Smooth muscle cell (in vitro differentiated cells): ENCODE measurements at regions not wholly inside any gene's neighbourhood (a gene's known extent, or its start where the extent isn't known, plus 50 kb on each side); places are given as distances from the start of the nearest gene placed in this dataset.

ENCODE experiments used
- DNase-seq: peaks from one replicate; lab custom pipeline; 2025; ENCODE audit not compliant: unreplicated experiment; lab: John Stamatoyannopoulos, UW
- H2AFZ ChIP-seq: fragments of 200-600 bp; sonication (generic); 2 replicates; pipeline ENCODE4 v1.6.0; 2016; ENCODE audit warnings: antibody characterized with exemption, low read depth, mild to moderate bottlenecking
- H3F3A ChIP-seq: fragments of 200-600 bp; sonication (generic); 2 replicates; pipeline ENCODE4 v1.6.0; 2017; ENCODE audit warnings: antibody characterized with exemption, low read depth
- H3K27ac ChIP-seq: fragments of 200-600 bp; sonication (generic); 2 replicates; pipeline ENCODE4 v1.5.1; 2016; ENCODE audit warnings: low read depth, mild to moderate bottlenecking
- H3K27me3 ChIP-seq: fragments of 200-600 bp; sonication (generic); 2 replicates; pipeline ENCODE4 v1.6.1; 2016; ENCODE audit warnings: low read depth, mild to moderate bottlenecking
- H3K36me3 ChIP-seq: fragments of 200-600 bp; sonication (generic); 2 replicates; pipeline ENCODE4 v1.5.1; 2016; ENCODE audit warnings: low read depth
- H3K4me1 ChIP-seq: fragments of 200-600 bp; sonication (generic); 2 replicates; pipeline ENCODE4 v1.5.1; 2016; ENCODE audit warnings: low read depth
- H3K4me2 ChIP-seq: fragments of 200-600 bp; sonication (generic); 2 replicates; pipeline ENCODE4 v1.6.0; 2016; ENCODE audit warnings: mild to moderate bottlenecking
- H3K4me3 ChIP-seq: fragments of 200-600 bp; sonication (generic); 2 replicates; pipeline ENCODE4 v1.5.1; 2016; ENCODE audit warnings: mild to moderate bottlenecking
- H3K79me2 ChIP-seq: fragments of 200-600 bp; sonication (generic); 2 replicates; pipeline ENCODE4 v1.6.0; 2016; ENCODE audit warnings: low read depth, mild to moderate bottlenecking
- H3K9ac ChIP-seq: fragments of 200-600 bp; sonication (generic); 2 replicates; pipeline ENCODE4 v1.6.0; 2016; ENCODE audit warnings: low read depth
- H3K9me3 ChIP-seq: fragments of 200-600 bp; sonication (generic); replicated peaks from 2 replicates; pipeline ENCODE4 v1.5.1; 2016; ENCODE audit warnings: low read depth
- H4K20me1 ChIP-seq: fragments of 200-600 bp; sonication (generic); 2 replicates; pipeline ENCODE4 v1.6.0; 2016; ENCODE audit warnings: low read depth
- WGBS: methylation state at CpG from one replicate; pipeline ENCODE4 v1.1.7; 2016; ENCODE audit warnings: low lambda C conversion rate; 5-methylcytosine and 5-hydroxymethylcytosine counted together
- TF ChIP-seq, protein P1 (sequence below): fragments of 200-600 bp; sonication (generic); IDR thresholded peaks from 2 replicates; pipeline ENCODE4 v1.5.1; 2017; ENCODE audit warnings: borderline replicate concordance, mild to moderate bottlenecking, antibody characterized with exemption; ENCODE audit not compliant: insufficient read depth, poor library complexity, severe bottlenecking

DNA sequence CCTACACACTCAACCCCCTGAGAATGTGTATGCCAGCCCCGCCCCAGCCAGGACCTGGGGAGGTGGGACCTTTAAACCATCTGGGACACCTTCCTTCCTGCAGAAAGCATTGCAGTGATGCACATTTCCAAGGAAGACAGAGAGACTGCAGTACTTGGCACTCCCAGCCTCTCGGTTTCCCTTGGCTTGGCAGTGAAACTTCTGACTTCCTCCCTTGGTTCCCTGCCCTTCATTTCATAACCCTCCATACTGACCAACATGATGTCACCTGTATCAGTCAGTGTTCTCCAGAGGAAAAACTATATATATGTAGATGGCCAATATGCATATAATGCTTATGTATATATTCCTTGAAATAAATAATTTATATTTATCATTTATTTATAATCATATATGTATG is 103.2 kb downstream of the SST start:
- H3K36me3 ChIP-seq = no peaks in the 10 kb centered on the region
- TF ChIP-seq, protein P1, sequence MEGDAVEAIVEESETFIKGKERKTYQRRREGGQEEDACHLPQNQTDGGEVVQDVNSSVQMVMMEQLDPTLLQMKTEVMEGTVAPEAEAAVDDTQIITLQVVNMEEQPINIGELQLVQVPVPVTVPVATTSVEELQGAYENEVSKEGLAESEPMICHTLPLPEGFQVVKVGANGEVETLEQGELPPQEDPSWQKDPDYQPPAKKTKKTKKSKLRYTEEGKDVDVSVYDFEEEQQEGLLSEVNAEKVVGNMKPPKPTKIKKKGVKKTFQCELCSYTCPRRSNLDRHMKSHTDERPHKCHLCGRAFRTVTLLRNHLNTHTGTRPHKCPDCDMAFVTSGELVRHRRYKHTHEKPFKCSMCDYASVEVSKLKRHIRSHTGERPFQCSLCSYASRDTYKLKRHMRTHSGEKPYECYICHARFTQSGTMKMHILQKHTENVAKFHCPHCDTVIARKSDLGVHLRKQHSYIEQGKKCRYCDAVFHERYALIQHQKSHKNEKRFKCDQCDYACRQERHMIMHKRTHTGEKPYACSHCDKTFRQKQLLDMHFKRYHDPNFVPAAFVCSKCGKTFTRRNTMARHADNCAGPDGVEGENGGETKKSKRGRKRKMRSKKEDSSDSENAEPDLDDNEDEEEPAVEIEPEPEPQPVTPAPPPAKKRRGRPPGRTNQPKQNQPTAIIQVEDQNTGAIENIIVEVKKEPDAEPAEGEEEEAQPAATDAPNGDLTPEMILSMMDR = no peak
- no peaks in the 10 kb centered on the region for H4K20me1 ChIP-seq
- H3K4me2 ChIP-seq = peak overlapping the region; percentile 27
- H3K9ac ChIP-seq = no peak overlapping the region
- no peaks in the 10 kb centered on the region for H3K27me3 ChIP-seq
- H3K4me3 ChIP-seq = no peak overlapping the region
- no peak for DNase-seq
- H3K4me1 ChIP-seq = peaks cover 22% of the 10 kb centered on the region
- H3K27ac ChIP-seq = no peak overlapping the region
- no peak overlapping the region for H2AFZ ChIP-seq
- WGBS = 81% methylated on average over 2 of the region's 2 CpGs
- H3K79me2 ChIP-seq = no peaks in the 10 kb centered on the region
- no peaks in the 10 kb centered on the region for H3K9me3 ChIP-seq
- H3F3A ChIP-seq = peaks cover 7% of the 10 kb centered on the region

DNA sequence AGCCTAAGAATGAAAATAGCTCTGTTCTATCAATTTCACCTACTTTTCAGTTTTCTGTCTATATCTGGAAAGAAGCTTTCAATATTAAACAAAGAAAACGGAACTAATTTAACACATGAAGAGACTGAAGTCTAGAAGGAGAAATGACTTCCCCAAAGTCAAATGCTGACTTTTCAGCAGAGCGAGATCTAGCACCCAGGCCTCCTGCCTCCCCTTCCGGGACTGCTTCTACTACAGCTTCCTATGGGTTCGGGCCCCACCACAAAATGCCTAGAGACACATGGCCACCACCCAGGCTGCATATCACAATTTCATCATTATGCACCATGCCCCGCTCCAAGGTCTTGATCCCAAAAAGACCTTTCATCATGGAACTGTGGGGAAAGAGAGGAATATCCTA is 104.5 kb downstream of the SST start:
- Histone ChIP-seq H3K36me3 (no peaks in the 10 kb centered on the region), H3K9me3 (no peaks in the 10 kb centered on the region), H3F3A (peaks cover 7% of the 10 kb centered on the region), H3K4me2 (no peak overlapping the region), H3K4me1 (peaks cover 20% of the 10 kb centered on the region), H3K27me3 (no peaks in the 10 kb centered on the region), H3K9ac (no peak overlapping the region), H3K4me3 (no peak overlapping the region), H4K20me1 (no peaks in the 10 kb centered on the region), H3K79me2 (no peaks in the 10 kb centered on the region), H3K27ac (no peak overlapping the region), H2AFZ (no peak overlapping the region)
- DNase-seq = no peak
- TF ChIP-seq, protein P1 = no peak
- WGBS = over 99% methylated on average over 5 of the region's 5 CpGs

DNA sequence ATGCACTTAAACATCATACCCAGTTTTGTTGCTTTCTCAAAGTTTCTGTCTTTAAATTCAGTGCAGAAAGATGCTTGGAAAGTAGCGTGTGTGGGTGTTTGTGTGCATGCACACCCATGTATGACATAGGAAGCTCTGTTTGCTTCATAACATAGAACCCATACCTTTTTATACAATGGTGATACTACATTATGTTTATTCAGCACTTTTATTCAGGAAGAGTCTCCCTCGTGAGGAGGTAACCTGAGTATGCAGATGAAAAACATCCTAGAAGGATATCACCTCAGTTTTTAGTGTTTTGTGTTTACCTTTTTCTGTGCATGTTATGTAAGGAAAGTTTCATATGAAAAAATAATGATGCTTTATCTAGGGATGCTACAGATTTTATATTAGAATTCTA is 111.2 kb downstream of the SST start:
- Histone ChIP-seq H3F3A (no peaks in the 10 kb centered on the region), H3K36me3 (no peaks in the 10 kb centered on the region), H3K4me1 (no peaks in the 10 kb centered on the region), H3K27ac (no peak overlapping the region), H3K27me3 (no peaks in the 10 kb centered on the region), H3K4me3 (no peak overlapping the region), H3K4me2 (no peak overlapping the region), H3K9ac (no peak overlapping the region), H3K9me3 (no peaks in the 10 kb centered on the region), H4K20me1 (no peaks in the 10 kb centered on the region), H3K79me2 (no peaks in the 10 kb centered on the region), H2AFZ (no peak overlapping the region)
- 84% methylated on average over 2 of the region's 2 CpGs for WGBS
- no peak for DNase-seq
- TF ChIP-seq, protein P1 = no peak

DNA sequence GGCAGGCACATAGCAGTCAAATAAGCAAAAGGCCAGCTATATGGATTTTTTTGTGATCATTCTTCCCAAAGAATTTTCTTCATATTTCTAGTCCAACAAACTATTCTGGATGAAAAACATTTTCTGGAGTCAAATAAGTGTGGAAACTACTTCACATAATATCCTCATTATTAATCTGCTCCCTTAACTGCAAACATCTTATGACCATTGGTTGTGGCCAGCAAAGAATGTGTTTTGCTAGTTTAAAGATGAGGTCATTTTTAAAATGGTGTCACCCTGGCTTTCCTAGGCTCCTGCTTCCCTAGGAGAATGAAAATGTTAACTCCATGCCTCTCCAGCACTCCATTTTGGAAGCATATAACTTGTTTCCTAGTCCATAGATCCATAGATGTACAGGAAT is 118.8 kb downstream of the SST start:
- H3K36me3 ChIP-seq = no peaks in the 10 kb centered on the region
- no peak overlapping the region for H3K27ac ChIP-seq
- H2AFZ ChIP-seq = no peak overlapping the region
- H3K27me3 ChIP-seq = no peaks in the 10 kb centered on the region
- no peaks in the 10 kb centered on the region for H3F3A ChIP-seq
- H3K9ac ChIP-seq = no peak overlapping the region
- DNase-seq = no peak
- TF ChIP-seq, protein P1 = no peak
- H3K4me2 ChIP-seq = no peak overlapping the region
- no peaks in the 10 kb centered on the region for H3K4me1 ChIP-seq
- no peaks in the 10 kb centered on the region for H3K79me2 ChIP-seq
- H3K4me3 ChIP-seq = no peak overlapping the region
- no peaks in the 10 kb centered on the region for H4K20me1 ChIP-seq
- no peaks in the 10 kb centered on the region for H3K9me3 ChIP-seq
